ENCODE measurements at regions not wholly inside any gene's neighbourhood (a gene's known extent, or its start where the extent isn't known, plus 50 kb on each side); places are given as distances from the start of the nearest gene placed in this dataset.
A peak's percentile ranks its signal among the peaks of the same experiment; 100 is the strongest.
"Not testable (repeated sequence)": the region's sequence is repeated elsewhere in the genome, so short reads cannot be mapped to it uniquely, and the experiment has no call there.

- no peak for DNase-seq (ENCODE audit: low read depth in 4 of 4, low spot score in 3 of 4)
Observed at GRCh38 chr6:168796106-168796505, 355.1 kb downstream of the SMOC2 start.

DNA sequence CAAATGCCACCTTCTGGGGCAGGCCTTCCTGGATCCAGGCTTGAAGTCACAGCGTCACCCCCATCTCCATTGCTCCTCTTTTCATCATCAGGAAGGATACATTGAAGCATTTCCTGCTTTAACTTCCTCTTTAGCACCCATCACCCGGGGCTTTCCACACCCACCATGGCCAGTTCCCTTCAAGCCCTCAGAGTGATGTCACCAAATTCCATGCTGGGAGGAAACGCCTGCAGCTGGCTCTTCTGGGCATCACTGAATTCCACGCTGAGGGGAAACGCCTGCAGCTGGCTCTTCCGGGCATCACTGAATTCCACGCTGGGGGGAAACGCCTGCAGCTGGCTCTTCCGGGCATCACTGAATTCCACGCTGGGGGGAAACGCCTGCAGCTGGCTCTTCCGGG lies 354.6 kb downstream of the SMOC2 start:
- not testable (repeated sequence) for DNase-seq (ENCODE audit: low read depth in 4 of 4, low spot score in 3 of 4)

GRCh38 chr6:168794491-168794890 lies 353.5 kb downstream of the SMOC2 start:
- no peak for DNase-seq (ENCODE audit: low read depth in 4 of 4, low spot score in 3 of 4)

- DNase-seq (ENCODE audit: low read depth in 4 of 4, low spot score in 3 of 4): no peak
Observed at GRCh38 chr6:168793649-168794048, 352.7 kb downstream of the SMOC2 start.

DNA sequence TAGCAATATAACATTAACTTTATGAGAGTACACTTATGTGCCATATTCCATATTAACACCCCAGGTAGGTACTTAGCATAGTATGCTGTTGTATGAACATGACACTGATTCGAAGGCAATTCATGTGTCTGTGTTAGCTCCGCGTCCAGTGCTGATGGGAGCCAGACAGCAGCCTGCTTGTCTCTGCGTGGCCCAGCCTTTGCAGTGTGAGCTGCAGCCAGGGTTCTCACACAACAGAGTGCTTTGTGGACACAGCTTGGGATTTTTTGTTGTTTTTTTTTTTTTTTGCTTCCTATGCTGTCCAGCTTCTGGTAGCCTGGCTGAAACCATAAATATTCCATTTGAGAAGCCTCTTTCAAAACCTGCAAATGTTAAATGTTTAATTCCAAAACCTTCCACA lies 350.9 kb downstream of the SMOC2 start:
- no peak for DNase-seq (ENCODE audit: low read depth in 4 of 4, low spot score in 3 of 4)

DNA sequence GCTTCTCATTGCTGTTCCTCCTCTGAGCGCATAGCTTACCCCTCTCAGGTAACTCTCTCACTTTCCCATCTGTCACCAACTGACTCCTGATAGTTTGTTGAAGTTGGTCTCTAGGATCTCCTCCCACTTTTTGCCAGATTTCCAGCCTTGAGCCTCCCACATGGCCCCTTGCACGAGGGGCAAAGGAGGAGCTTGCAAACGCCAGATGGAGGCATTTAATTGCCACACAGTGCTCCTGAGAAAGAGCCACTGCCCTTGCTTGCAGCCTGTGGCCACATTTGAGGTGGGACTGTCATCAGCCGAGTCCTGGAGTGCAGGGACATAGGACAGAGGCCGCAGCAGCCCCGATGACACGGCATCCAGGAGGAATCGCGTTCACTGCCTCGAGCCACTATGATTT lies 348.7 kb downstream of the SMOC2 start:
- DNase-seq (ENCODE audit: low read depth in 4 of 4, low spot score in 3 of 4): no peak

DNA sequence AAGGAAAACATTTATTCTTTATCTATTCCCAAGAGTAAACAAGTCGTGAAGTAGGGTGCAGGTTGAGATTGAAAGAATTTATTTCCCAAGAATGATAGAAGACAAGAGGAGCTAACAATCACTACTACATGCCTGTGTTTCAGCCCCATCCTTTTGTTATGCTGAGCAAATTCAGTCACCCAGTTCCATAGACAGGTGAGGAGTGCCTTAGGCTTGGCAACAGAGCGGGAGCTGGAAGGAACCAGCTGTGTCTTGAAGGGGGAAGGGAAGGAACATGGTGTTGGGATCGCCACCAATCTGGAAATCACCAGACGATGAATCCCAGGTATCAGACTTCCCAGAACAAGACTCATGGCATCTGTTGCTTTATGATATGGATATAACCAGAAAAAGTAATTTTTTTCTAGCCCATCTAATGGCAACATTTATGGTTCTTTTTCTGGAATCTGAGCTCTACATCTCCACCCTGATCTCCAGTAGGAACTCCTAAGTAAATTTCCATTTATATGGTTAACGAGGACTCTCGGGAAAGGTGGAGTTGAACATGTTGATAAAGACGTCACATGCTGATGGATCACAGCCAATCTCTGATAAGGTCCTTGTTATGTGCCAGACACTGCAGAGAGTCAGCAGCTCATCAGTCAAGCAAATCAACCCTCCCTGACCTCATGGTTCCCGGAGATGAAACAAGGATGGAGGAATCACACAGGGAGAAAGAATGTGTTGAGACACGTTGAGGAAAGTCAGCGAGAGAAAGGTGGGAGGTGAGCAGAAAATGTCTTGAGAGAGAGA lies 344.9 kb downstream of the SMOC2 start:
- DNase-seq (ENCODE audit: low read depth in 4 of 4, low spot score in 3 of 4): no peak

DNA sequence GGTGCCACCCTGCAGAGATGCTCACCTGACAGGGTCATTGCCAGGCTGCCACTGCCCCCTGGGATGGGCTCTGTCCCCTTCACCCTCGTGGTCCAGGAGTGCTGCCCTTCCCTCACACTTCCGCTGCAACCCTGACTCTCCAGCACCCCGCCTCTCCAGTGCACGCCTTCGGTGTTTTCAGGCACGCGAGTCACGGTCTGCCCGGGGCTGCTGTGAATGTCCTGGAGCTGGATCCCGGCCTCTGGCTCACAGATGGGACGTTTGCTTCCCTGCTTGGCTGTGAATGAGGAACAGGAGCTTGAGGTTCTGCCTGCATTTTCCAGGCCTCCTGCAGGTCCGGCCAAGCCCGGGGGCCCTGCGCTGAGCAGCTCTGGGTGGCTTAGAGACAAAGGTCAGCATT lies 343.4 kb downstream of the SMOC2 start:
- no peak for DNase-seq (ENCODE audit: low read depth in 4 of 4, low spot score in 3 of 4)

- no peak for DNase-seq (ENCODE audit: low read depth in 4 of 4, low spot score in 3 of 4)
Observed at GRCh38 chr6:168783720-168784119, 342.7 kb downstream of the SMOC2 start.

DNA sequence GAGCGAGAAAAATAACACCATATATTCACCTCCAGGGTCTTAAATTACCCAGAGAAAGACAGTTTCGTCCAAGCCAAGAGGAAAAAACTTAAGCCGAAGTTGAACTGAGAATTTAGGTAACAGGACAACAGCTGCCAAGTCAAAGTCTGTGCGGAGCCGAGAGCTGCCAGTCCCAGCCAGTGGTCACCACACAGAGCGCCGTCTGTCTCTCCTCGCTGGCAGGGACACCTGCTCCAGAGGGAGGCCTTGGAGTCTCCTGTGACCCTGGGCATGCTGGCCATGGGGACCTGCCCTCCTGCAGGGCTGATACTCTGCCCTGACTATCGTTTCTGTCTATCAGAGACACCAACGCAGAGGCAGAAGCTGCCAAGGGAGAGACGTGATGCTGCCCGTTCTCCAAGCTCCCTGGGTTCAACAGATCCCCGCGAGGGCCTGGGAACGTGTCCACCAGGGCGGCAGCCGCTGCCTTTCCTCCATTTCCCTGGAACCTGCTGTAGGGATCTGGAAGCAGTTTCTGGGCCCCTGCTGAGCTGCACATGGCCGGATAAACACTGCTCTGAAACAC lies 341.3 kb downstream of the SMOC2 start:
- no peak for DNase-seq (ENCODE audit: low read depth in 4 of 4, low spot score in 3 of 4)

DNA sequence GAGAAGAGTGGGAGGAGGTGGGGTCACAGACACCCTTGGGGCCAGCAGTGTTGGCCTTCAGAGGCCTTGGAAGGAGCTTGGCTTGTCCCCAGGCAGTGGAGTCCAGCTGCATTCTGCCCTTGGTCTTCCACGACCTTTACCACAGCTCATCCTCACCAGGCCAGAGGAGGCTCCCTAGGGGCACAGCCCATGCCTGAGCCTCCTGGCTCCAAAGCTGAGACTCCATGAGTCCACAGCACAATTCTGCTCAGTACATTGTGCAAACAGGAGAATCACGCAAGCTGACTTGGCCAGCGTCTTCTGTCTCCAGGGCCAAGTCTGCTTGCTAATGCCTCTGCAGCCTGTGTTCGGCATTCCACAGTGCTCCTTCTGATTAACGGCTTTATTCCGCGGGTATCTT lies 337.2 kb downstream of the SMOC2 start:
- no peak for DNase-seq (ENCODE audit: low read depth in 4 of 4, low spot score in 3 of 4)

- no peak for DNase-seq (ENCODE audit: low read depth in 4 of 4, low spot score in 3 of 4)
Observed at GRCh38 chr6:168774381-168774780, 333.4 kb downstream of the SMOC2 start.

DNA sequence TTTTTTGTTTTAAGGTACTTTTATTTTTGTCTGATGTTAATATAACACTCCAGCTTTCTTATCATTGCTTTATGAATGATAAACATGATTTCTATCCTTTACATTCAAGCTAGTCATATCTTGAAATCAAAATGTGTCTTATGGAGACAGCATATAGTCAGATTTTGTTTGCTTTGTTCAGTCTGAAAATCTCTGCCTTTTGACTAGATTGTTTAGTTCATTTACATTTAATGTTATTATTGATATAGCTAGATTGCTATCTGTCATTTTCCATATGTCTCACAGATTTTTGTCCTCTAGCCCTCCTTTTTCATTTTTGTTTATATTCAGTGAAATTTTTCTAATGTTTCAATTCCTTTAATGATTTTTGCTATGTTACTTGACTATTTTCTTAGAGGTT lies 332.8 kb downstream of the SMOC2 start:
- DNase-seq (ENCODE audit: low read depth in 4 of 4, low spot score in 3 of 4): no peak

DNA sequence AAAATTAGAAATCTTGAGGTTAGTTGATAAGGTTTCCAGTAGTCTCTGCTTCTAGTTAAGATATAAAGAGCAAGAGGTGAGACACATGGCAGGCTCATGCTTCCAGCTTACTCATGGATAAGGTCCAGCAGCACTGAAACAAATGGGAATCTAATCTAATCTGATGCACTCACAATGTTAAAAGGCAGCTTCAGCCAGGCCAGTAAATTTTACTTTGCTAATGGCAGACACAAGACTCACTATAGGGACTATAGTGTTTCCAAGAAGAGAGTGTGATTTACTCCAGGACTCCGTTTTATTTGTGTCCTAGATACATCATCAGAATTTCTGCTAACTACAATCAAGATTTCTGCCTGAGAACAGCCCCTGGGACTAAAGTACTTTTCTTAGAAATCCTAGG lies 324.8 kb downstream of the SMOC2 start:
- no peak for DNase-seq (ENCODE audit: low read depth in 4 of 4, low spot score in 3 of 4)

GRCh38 chr6:168756009-168756634 lies 315.1 kb downstream of the SMOC2 start:
- DNase-seq (ENCODE audit: low read depth in 4 of 4, low spot score in 3 of 4): peak in 3 of 4 donors; percentile 8 to 22 (median 16)

DNA sequence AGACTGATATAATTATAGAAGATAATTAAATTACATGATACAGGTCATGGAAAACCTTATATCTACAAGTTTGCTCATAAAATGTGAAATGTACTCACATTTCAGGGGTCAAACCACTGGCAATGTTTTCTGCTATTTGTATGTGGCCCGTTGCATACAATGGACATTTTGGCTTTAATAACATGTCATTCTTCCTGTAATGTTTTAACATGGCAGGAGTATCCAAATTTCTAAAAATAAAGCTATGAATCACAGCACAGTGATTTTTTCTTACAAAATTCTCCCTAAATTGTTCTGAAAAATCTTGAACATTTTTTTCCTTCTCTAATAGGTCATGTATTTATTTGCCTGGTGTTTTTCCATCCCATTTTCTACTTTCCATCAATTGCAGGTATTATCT lies 305.7 kb downstream of the SMOC2 start:
- no peak for DNase-seq (ENCODE audit: low read depth in 4 of 4, low spot score in 3 of 4)

- DNase-seq (ENCODE audit: low read depth in 4 of 4, low spot score in 3 of 4): no peak
Observed at GRCh38 chr6:168746013-168746412, 305.0 kb downstream of the SMOC2 start.

- DNase-seq (ENCODE audit: low read depth in 4 of 4, low spot score in 3 of 4): no peak
Observed at GRCh38 chr6:168744861-168745260, 303.9 kb downstream of the SMOC2 start.

GRCh38 chr6:168741942-168742782 lies 301.2 kb downstream of the SMOC2 start:
- no peak for DNase-seq (ENCODE audit: low read depth in 4 of 4, low spot score in 3 of 4)

DNA sequence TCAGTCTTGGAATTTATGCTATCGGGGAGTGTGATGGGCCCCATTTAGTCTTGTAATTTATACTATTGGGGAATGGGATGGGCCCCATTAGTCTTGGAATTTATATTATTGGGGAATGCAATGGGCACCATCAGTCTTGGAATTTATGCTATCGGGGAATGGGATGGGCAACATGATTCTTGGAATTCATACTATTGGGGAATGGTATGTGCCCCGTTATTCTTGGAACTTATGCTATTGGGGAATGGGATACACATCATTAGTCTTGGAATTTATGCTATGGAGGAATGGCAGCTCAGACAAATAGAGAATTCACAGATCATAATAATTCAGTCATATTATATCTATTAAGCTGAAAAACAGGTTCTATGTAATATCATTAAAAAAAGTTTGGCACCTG lies 300.3 kb downstream of the SMOC2 start:
- no peak for DNase-seq (ENCODE audit: low read depth in 4 of 4, low spot score in 3 of 4)

DNA sequence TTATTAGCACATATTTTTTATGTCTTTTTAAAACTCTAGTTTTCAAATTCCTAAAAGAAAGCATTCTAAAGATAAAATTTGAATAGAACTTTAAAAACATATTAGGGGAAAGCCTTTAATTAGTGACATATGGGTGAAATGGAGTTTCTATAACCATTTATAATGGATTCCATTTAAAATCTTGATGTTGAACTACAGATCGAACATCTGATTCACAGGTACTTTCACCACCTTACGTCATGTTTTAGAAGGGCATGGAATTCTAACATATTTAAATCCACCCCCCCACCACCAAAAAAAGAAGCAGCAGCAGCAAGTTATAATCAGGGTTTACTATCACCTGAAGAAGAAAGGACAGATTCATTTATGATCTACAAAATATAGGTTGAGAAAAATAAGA lies 298.4 kb downstream of the SMOC2 start:
- no peak for DNase-seq (ENCODE audit: low read depth in 4 of 4, low spot score in 3 of 4)
